ENCODE measurements at regions not wholly inside any gene's neighbourhood (a gene's known extent, or its start where the extent isn't known, plus 50 kb on each side); places are given as distances from the start of the nearest gene placed in this dataset.

DNA sequence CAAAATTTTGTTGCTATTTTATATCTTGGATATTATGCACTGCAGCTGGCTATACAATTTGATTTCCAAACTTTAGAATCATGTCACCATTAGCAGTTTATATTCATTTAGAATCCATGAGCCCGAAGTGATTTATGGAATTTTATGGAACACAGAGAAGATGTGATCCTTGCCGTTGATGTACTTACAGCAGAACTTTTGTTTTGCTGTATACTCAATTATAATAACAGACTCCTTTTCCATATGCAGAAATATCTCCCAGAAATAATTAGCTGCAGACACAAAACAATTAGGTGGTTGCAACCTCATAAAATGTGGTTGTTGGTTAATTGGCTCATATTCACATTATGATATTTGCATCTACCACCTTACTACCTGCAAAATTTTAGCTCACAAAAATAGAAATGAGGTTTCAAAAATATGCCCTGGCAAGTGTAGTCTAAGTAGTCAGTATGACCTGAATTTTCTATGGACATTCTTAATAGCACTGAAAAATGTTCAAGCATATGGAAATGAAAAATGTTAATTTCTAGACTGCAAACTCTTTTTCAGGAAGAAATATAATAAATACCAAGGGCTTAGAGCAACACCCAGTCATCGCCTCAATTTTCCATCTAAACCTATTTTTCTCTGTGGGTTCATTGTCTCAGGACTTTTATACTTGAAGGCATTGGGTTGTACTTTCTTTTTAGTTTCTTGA is 997.6 kb downstream of the MCTP2 start:
- Histone ChIP-seq H3K9me2 (replicated peaks; ENCODE audit: low read depth, low read length) (no peaks in the 10 kb centered on the region), H3K27me3 (ENCODE audit: insufficient read depth, low read length, poor library complexity, severe bottlenecking) (no peaks in the 10 kb centered on the region), H3K36me3 (ENCODE audit: insufficient read depth, low read length) (no peaks in the 10 kb centered on the region), H3K79me2 (ENCODE audit: insufficient read depth, low read length) (no peaks in the 10 kb centered on the region), H2AFZ (ENCODE audit: low read length) (no peak overlapping the region), H3K9me3 (ENCODE audit: insufficient read depth, low read depth, low read length) (peaks cover 2% of the 10 kb centered on the region; the same call in 1 of the 2 replicates), H3K4me2 (ENCODE audit: low read depth, low read length, poor library complexity, severe bottlenecking) (no peak overlapping the region), H4K20me1 (ENCODE audit: insufficient read depth, low read length, poor library complexity, severe bottlenecking) (no peaks in the 10 kb centered on the region), H3K9ac (ENCODE audit: low read depth, low read length, poor library complexity, severe bottlenecking) (no peak overlapping the region), H3F3A (ENCODE audit: low read depth) (no peaks in the 10 kb centered on the region), H3K4me3 (ENCODE audit: low read length, poor library complexity, severe bottlenecking) (no peak overlapping the region), H3K4me1 (ENCODE audit: insufficient read depth, low read length, poor library complexity, severe bottlenecking) (no peaks in the 10 kb centered on the region)
- TF ChIP-seq, protein P1, sequence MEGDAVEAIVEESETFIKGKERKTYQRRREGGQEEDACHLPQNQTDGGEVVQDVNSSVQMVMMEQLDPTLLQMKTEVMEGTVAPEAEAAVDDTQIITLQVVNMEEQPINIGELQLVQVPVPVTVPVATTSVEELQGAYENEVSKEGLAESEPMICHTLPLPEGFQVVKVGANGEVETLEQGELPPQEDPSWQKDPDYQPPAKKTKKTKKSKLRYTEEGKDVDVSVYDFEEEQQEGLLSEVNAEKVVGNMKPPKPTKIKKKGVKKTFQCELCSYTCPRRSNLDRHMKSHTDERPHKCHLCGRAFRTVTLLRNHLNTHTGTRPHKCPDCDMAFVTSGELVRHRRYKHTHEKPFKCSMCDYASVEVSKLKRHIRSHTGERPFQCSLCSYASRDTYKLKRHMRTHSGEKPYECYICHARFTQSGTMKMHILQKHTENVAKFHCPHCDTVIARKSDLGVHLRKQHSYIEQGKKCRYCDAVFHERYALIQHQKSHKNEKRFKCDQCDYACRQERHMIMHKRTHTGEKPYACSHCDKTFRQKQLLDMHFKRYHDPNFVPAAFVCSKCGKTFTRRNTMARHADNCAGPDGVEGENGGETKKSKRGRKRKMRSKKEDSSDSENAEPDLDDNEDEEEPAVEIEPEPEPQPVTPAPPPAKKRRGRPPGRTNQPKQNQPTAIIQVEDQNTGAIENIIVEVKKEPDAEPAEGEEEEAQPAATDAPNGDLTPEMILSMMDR (conservative IDR thresholded peaks at IDR 0.05; ENCODE audit: low read length) = no peak
- TF ChIP-seq EZH2phosphoT487 (IDR thresholded peaks at IDR 0.05; ENCODE audit: borderline replicate concordance) = no peak

DNA sequence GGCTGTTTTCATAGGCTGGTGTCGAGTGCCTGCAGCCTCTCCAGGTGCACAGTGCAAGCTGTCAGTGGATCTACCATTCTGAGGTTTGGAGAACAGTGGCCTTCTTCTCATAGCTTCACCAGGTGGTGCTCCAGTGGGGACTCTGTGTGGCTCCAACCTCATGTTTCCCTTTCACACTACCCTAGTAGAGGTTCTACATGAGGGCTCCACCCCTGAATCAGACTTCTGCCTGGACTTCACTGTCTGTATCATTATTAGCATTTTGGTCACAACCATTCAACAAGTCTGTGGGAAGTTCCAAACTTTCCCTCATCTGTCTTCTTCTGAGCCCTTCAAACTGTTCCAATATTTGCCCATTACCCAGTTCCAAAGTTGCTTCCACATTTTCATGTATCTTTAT is 1003.7 kb downstream of the MCTP2 start:
- H3K9ac ChIP-seq (ENCODE audit: low read depth, low read length, poor library complexity, severe bottlenecking) = no peak overlapping the region
- no peak overlapping the region for H3K4me2 ChIP-seq (ENCODE audit: low read depth, low read length, poor library complexity, severe bottlenecking)
- H2AFZ ChIP-seq (ENCODE audit: low read length) = no peak overlapping the region
- TF ChIP-seq, protein P1 (conservative IDR thresholded peaks at IDR 0.05; ENCODE audit: low read length) = no peak
- no peak for TF ChIP-seq EZH2phosphoT487 (IDR thresholded peaks at IDR 0.05; ENCODE audit: borderline replicate concordance)
- no peaks in the 10 kb centered on the region for H3K9me2 ChIP-seq (replicated peaks; ENCODE audit: low read depth, low read length)
- H4K20me1 ChIP-seq (ENCODE audit: insufficient read depth, low read length, poor library complexity, severe bottlenecking) = no peaks in the 10 kb centered on the region
- no peaks in the 10 kb centered on the region for H3K36me3 ChIP-seq (ENCODE audit: insufficient read depth, low read length)
- no peaks in the 10 kb centered on the region for H3F3A ChIP-seq (ENCODE audit: low read depth)
- H3K9me3 ChIP-seq (ENCODE audit: insufficient read depth, low read depth, low read length) = peaks cover 2% of the 10 kb centered on the region
- H3K27me3 ChIP-seq (ENCODE audit: insufficient read depth, low read length, poor library complexity, severe bottlenecking) = no peaks in the 10 kb centered on the region
- H3K4me3 ChIP-seq (ENCODE audit: low read length, poor library complexity, severe bottlenecking) = no peak overlapping the region
- no peaks in the 10 kb centered on the region for H3K79me2 ChIP-seq (ENCODE audit: insufficient read depth, low read length)
- no peaks in the 10 kb centered on the region for H3K4me1 ChIP-seq (ENCODE audit: insufficient read depth, low read length, poor library complexity, severe bottlenecking)

DNA sequence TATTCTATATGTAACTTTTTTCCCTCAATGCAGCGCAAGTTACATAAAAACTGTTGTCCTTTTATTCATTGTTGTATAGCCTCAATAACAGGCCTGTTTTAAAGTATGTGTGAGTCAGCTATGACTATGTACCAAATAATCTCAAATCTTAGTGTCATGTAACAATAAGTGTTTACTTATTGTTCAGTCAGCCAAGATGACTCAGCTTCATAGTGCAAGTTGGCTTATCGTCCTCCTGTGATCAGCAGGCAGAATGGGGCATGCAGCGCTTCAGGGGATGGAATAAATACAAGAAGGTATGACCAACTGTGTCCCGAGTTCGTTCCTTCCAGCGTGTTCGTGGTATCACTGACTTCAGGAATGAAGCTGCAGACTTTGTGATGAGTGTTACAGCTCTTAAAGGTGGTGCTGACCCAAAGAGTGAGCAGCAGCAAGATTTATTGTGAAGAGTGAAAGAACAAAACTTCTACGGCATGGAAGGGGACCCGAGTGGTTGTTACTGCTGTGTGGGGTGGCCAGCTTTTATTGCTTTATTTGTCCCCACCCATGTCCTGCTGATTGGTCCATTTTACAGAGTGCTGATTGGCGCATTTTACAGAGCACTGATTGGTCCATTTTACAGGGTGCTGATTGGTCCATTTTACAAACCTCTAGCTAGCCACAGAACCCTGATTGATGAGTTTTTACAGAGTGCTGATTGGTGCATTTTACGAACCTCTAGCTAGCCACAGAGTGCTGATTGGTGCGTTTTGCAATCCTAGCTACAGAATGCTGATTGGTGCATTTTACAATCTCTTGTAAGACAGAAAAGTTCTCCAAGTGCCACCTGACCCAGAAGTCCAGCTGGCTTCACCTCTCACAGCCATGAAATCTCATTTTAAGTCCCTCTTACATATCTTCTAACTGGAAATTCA is 1016.0 kb downstream of the MCTP2 start:
- H4K20me1 ChIP-seq (ENCODE audit: insufficient read depth, low read length, poor library complexity, severe bottlenecking) = no peaks in the 10 kb centered on the region
- H3K36me3 ChIP-seq (ENCODE audit: insufficient read depth, low read length) = no peaks in the 10 kb centered on the region
- no peak overlapping the region for H3K4me3 ChIP-seq (ENCODE audit: low read length, poor library complexity, severe bottlenecking)
- 0 out of 2 replicates have a peak, but pooled peaks cover 3% of the 10 kb centered on the region for H3K9me2 ChIP-seq (replicated peaks; ENCODE audit: low read depth, low read length)
- no peaks in the 10 kb centered on the region for H3K27me3 ChIP-seq (ENCODE audit: insufficient read depth, low read length, poor library complexity, severe bottlenecking)
- no peak overlapping the region for H2AFZ ChIP-seq (ENCODE audit: low read length)
- no peak overlapping the region for H3K4me2 ChIP-seq (ENCODE audit: low read depth, low read length, poor library complexity, severe bottlenecking)
- no peaks in the 10 kb centered on the region for H3F3A ChIP-seq (ENCODE audit: low read depth)
- H3K9ac ChIP-seq (ENCODE audit: low read depth, low read length, poor library complexity, severe bottlenecking) = no peak overlapping the region
- no peak for TF ChIP-seq EZH2phosphoT487 (IDR thresholded peaks at IDR 0.05; ENCODE audit: borderline replicate concordance)
- TF ChIP-seq, protein P1 (conservative IDR thresholded peaks at IDR 0.05; ENCODE audit: low read length) = no peak
- H3K9me3 ChIP-seq (ENCODE audit: insufficient read depth, low read depth, low read length) = no peaks in the 10 kb centered on the region
- no peaks in the 10 kb centered on the region for H3K4me1 ChIP-seq (ENCODE audit: insufficient read depth, low read length, poor library complexity, severe bottlenecking)
- H3K79me2 ChIP-seq (ENCODE audit: insufficient read depth, low read length) = no peaks in the 10 kb centered on the region
